GM12865 (cell line): ENCODE measurements at regions not wholly inside any gene's neighbourhood (a gene's known extent, or its start where the extent isn't known, plus 50 kb on each side); places are given as distances from the start of the nearest gene placed in this dataset.

Experiments
- DNase-seq: peaks from one replicate; pipeline ENCODE4 v3.0.0; 2010; ENCODE audit warnings: low read depth
- H3K4me3 ChIP-seq: 2 replicates; pipeline ENCODE4 v1.5.1; 2011; ENCODE audit warnings: mild to moderate bottlenecking, low read depth, low read length, control low read depth
- CTCF ChIP-seq: IDR thresholded peaks from 2 replicates; pipeline ENCODE4 v1.5.1; 2011; ENCODE audit warnings: low read length, control low read depth, low read depth, inconsistent platforms; ENCODE audit not compliant: insufficient read depth; ENCODE audit errors: missing control alignments

GRCh38 chr13:21971662-21972621 lies 301.1 kb downstream of the FGF9 start:
- TF ChIP-seq CTCF: no peak
- no peak overlapping the region for H3K4me3 ChIP-seq
- DNase-seq: no peak

GRCh38 chr13:21973437-21974125 lies 302.7 kb downstream of the FGF9 start:
- no peak for DNase-seq
- no peak for TF ChIP-seq CTCF

GRCh38 chr13:21974741-21975140 lies 303.9 kb downstream of the FGF9 start:
- H3K4me3 ChIP-seq: no peak overlapping the region
- no peak for DNase-seq
- TF ChIP-seq CTCF: no peak

More at GRCh38 chr13:21973437-21974125, 302.7 kb downstream of the FGF9 start:
- H3K4me3 ChIP-seq: no peak overlapping the region

- TF ChIP-seq CTCF: no peak
Measured at GRCh38 chr13:21976159-21976558, 305.3 kb downstream of the FGF9 start.

GRCh38 chr13:21979161-21979806 lies 308.4 kb downstream of the FGF9 start:
- no peak overlapping the region for H3K4me3 ChIP-seq
- DNase-seq: no peak
- no peak for TF ChIP-seq CTCF

More at GRCh38 chr13:21976159-21976558, 305.3 kb downstream of the FGF9 start:
- DNase-seq: no peak
- H3K4me3 ChIP-seq: no peak overlapping the region

- H3K4me3 ChIP-seq: no peak overlapping the region
- DNase-seq: no peak
- no peak for TF ChIP-seq CTCF
Measured at GRCh38 chr13:21980049-21980448, 309.2 kb downstream of the FGF9 start.
